ENCODE measurements at regions not wholly inside any gene's neighbourhood (a gene's known extent, or its start where the extent isn't known, plus 50 kb on each side); places are given as distances from the start of the nearest gene placed in this dataset.

- TF ChIP-seq CTCF (IDR thresholded peaks at IDR 0.05; ENCODE audit: low read depth, low read length, poor library complexity, severe bottlenecking): no peak
- no peak for TF ChIP-seq EZH2phosphoT487 (IDR thresholded peaks at IDR 0.05; ENCODE audit: borderline replicate concordance, low read length)
Observed at GRCh38 chr5:30867711-30868110, 325.8 kb upstream of the CDH6 start.
